Hematopoietic multipotent progenitor cell treated with erythropoietin and hydrocortisone succinate and interleukin-3 and kit ligand, for 4 days (in vitro differentiated cells): ENCODE measurements at regions not wholly inside any gene's neighbourhood (a gene's known extent, or its start where the extent isn't known, plus 50 kb on each side); places are given as distances from the start of the nearest gene placed in this dataset.

Experiments used
- DNase-seq: peaks from one replicate; pipeline ENCODE4 v3.0.0-alpha.2; 2015

DNA sequence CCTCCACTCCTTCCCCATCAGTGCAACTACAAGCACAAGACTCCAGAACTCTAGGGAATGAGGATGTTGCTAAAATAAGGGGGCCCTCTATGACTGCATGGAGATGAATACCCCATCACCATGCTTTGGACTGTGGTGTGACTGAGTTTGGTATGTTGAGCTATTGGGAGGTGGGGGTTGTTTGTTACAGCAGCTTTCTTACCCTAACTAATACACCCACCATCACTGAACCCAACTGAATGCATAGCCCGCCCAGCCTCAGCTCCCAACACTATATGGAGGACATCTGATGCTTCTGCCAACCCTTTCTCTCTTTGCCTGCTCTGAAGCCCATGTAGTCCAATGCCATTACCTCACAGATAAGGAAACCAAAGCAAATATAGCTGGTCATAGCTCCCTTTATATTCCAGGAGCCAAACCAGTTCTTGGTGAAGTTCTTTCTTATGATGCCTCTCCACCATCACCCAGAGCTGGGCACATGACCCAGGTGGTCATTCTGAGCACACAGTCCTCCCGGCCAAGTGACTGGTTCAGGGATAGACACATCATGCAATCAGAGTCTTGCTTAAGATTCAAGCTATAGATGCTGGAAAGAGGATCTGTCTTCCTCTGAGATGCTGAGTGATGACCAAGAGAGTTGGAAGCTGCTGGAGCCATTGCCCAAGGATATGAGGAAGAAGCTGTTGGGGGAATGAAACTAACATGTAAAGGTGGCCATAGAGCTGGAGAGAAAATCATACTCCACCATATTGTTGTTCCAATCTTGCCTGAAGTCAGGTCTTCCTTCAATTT, 155.6 kb upstream of the HAAO start:
- DNase-seq = no peak

DNA sequence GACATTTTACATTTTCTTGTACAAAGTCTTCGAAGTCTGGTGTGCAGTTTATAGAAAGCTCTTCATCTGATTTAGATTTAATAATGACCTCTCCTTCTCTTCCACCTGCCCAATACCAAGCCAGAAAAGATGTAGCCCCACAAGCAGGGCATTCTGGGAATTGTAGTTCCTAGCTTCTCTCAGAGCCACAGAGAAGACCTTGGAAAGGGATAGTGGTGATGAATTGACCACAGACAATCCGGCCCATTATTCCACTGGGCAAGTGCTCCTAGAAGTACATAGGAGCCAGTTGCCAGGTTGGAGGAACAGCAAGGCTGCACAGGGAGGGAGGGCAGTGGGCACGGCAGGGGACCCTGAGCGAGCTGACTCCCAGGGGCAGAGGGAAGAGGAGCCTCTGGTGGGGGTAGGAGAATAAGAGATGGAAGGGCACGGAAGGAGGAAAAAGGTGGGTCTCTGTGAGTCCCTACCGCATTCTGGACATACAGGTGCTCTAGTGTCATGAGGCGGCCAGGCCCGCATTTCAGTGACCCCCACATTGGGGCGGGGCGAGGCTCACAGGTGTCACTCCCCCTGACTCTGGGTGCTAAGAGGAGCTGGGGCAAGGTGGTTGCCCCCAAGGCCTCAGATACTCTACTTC, 152.5 kb upstream of the HAAO start:
- peak; percentile 65 for DNase-seq

DNA sequence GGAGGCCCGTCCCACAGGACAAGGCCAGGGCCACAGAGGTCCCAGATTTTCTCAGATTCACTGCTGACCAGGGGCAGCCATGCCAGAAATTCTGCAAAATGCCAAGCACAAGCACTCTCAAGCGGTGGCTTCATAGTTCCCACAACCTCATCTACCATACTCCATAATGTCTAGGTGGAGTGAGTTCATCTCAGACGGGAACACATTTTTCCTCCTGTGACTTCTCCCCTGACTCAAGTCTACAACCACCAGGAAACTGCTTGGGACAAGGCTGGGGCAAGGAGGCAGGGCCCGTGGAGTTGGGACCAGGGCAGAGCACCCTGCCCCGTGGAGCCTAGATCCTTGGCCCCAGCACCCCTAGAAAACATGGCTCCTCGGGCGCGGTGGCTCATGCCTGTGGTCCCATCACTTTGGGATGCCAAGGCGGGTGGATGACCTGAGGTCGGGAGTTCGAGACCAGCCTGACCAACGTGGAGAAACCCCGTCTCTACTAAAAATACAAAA, 150.7 kb upstream of the HAAO start:
- DNase-seq = no peak

GRCh38 chr2:42942214-42942989, 150.0 kb upstream of the HAAO start:
- DNase-seq = no peak

DNA sequence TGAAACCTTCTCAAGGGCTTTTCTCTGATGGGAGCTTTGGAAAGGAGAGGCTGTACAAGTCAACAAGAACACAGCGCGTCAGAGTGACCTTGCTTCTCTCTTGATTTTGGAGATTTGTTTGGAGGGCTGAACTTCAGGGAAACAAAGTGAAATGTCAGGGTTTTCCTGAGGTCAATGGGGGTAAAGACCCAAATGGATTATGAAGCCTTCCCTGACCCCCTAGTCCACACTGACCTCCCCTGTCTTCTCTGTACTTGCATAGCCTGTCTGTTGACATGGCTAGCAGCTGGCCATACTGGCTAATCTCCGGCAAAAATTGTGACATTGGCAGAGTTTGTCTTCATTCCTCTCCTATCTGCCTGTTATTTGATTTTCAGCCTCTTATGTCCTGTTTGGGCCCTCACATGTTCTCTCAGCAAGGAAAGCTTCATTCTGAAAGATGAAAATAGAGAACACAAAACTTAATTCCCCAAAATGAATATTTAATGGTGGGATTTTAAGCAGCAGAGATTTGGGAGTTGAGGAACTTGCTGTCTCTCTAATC, 149.3 kb upstream of the HAAO start:
- no peak for DNase-seq

GRCh38 chr2:42939411-42940206, 147.2 kb upstream of the HAAO start:
- no peak for DNase-seq

DNA sequence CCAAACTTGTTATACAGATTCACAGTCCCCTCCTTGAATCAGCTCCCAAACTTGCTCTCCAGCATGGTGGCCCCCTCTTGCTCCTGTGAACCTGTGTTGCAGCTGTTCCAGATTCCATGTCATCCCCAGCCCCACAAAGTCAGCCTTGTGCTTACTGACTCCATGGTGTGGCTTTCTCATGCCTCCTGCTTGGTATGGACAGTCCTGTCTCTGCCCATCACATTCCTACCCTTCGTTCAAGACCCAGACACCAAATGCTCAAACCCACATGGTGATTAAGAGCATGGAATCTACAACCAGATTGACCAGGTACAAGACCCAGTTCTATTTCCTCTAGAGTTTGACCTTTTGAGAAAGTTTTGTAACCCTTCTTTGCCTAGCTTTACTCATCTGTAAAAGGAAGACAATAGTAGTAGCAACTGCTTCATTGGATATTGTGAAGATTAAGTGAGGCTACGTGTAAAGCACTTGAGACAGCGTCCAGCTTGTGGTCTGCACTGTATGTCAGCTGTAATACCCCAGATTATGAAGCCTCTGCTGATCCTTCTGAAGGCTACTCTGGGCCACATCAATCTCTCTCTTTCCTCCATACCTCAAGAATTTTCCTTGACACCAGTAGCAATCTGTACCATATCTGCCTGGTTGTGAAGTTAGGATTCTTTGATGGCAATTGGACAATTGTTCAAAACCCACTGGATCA, 146.4 kb upstream of the HAAO start:
- no peak for DNase-seq

DNA sequence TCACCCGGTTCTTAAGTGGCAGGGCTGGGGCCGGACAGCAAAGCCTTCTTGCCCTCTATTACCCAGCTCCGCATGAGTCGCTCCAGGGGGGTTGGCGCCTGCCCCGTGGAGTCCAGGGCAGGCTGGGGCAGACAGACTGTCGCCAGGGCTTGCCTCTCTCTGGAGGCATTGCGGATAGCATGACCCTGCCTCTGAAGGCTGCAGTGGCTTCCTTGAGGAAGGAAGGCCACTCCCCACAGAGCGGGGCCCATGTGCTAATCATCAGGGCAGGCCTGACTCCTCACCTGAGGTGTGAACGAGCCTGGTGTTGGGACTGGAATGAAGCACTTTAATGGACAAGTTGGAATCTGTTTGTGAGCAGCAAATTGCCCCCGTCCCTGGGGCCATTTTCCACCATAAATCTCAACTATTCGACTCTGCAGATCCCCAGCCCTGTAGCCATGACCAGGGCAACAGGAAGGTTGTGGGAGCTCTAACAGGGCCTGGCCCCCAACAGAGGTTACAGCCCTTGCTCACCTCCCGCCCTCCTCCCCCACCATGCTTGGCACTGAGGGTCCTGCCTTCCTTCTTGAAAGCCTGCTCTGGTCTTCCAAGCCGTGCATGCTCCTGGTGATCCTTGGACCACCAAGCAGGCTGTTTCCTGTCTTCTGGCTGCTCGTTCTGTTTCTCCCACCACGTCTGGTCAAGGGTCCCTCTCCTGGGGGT, 144.9 kb upstream of the HAAO start:
- DNase-seq = no peak

DNA sequence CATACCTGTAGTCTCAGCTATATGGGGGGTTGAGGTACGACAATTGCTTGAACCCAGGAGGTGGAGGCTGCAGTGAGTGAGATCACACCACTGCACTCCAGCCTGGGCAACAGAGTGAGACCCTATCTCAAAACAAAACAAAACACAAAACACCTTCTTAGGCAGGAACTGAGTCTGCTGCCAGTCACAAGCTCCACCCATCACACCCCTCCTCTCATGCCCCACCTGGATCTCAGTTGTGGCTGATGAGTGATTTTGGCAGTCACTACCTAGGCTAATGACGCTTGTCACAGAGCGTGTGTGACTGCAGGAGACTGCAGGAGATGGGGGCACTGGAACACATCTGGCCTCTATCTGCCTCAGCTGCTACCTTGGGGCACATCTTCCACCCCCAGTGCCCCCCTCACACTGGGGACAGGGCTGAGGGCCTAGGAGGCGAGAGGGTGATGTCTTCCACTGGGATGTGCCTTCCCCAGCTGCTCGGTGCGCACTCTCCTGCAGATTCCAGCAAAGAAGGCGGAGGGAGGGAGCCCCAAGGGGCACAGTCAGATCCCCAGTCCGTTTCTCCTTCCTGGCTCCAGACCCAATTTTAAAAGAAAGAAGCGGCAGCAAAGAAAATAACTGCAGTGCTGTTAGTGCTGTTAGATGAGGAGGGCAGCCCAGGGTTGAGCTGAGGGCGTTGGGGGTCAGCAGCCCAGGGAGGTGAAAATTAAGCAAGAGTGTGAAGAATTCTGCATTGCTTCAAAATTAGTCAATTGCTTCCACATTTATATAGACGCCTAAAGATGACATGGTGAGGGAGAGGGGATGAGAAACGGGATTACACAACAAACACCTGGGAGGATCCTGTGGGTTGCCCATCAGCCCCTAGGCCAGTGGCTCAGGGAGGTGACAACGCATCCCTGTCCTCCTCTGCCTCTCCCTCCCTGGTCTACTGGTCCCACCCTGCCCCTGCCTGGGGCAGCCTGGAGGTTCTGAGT, 143.6 kb upstream of the HAAO start:
- no peak for DNase-seq

DNA sequence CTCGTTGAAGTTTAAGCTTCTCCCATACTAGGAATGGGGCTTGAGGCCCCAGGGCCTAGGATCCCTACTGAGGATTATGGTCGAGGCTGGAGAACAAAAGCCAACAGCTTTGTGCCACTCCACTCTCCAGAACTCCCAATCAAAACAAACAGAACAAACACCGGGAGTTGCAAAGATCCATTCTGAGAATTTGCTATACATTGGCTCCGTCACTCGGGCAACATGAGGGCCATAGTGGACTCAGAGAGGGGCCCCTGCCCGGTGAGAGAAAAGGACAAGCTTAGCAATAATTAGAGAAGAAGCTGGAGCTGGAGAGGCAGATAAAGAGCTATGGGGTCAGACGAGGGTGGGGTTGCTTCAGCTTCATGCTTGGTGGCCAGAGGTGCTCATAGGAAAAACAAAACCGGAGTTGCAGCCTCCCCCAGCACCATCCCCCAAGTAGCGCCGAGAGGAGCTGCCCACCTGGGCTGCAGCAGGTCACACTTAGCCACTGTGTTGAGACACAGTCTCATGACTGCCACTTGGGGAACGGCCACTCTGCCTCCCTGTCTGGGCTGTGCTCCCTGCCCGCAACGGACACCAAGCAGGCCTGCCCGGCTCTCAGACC, 142.3 kb upstream of the HAAO start:
- peak; percentile 84 for DNase-seq

DNA sequence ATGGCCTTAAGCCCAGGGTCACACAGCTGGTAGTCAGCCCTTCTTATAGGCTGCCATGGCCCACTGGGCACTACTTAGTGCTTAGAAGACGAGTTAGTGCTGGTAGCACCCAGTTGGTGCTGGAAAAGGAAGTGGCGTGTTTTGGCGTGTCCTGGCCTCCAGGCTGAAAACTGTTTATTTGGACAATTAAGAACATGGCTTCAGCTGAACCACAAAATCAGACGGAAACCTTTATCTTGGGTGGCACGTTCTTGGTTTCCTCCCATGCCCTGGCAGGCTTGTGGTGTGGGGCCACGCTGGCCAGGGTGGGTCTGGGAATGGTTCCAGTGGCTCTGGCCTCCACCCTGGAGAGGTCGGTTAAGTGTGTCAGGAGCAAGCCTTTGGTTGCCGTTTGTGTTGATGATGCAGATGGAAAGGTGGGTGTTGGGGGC, 141.5 kb upstream of the HAAO start:
- peak; percentile 98 for DNase-seq

- no peak for DNase-seq
Observed at GRCh38 chr2:42932271-42933151, 140.1 kb upstream of the HAAO start.

DNA sequence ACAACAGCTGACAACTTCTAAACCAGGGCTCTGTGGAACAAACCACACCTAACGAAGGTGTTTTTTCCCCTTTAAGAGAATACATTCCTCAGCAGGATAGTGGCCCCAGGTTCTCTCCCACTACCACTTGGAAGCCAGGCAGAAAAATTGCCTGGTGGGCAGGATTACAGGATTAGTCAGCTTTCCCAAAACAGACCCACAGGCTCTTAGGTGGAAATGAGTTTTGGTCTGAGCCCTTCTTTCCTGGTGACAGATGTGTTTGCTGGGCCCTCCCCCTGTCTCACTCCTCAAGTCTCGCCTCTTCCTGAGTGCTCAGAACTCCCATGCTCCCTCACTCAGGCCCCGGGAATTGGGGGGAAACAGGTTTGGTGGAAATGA, 139.4 kb upstream of the HAAO start:
- DNase-seq = no peak

DNA sequence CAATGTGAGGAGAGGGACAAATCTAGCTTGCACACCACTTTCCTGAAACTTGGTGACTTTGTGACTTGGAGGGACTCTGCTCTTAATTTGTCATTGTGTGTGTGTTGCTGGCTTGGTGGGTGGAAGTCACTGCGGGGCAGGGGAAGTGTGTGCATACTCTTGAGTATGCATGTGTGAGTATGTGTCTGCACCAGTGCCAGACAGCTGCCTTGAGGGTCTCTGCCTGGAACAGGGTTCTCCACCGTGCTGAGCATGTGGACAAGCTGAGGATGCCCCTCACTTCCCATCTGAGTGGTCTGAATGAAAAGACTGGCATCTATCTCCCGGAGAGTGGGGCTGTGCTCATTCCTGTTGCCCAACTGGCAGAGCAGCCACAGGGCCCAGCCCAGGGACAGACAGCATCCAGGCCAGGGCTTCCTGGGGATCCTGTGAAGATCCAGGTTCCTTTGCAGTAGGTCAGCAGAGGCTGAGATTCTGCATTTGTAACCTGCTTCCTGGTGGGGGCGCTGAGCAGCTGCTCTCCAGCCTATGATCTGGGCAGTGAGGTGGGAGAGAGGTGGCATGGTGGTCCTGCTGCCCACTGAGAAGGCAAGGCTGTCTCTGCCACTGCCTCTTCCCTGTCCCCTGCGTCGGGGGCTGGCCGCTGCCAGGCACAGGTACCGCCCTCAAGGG, 138.9 kb upstream of the HAAO start:
- DNase-seq = peak; percentile 82

- peak; percentile 58 for DNase-seq
Observed at GRCh38 chr2:42930025-42930581, 137.7 kb upstream of the HAAO start.

GRCh38 chr2:42929546-42930024, 137.2 kb upstream of the HAAO start:
- peak; percentile 58 for DNase-seq
